Osteoblast (primary cell): ENCODE measurements at regions not wholly inside any gene's neighbourhood (a gene's known extent, or its start where the extent isn't known, plus 50 kb on each side); places are given as distances from the start of the nearest gene placed in this dataset.
A peak's percentile ranks its signal among the peaks of the same experiment; 100 is the strongest.

Experiments used
- DNase-seq: peaks from one replicate; pipeline ENCODE4 v3.0.0; 2011; ENCODE audit warnings: low spot score, mixed read lengths; ENCODE audit not compliant: insufficient read length; ENCODE audit errors: missing footprints
- H2AFZ ChIP-seq: 2 replicates; pipeline ENCODE4 v1.6.0; 2011; ENCODE audit warnings: mild to moderate bottlenecking, low read length
- H3K27ac ChIP-seq: 2 replicates; pipeline ENCODE4 v1.5.1; 2011; ENCODE audit warnings: mild to moderate bottlenecking, low read depth, low read length, moderate library complexity
- H3K27me3 ChIP-seq: 2 replicates; pipeline ENCODE4 v1.6.0; 2012; ENCODE audit warnings: mild to moderate bottlenecking, control low read depth, inconsistent platforms, low read length, moderate library complexity; ENCODE audit not compliant: insufficient read depth
- H3K36me3 ChIP-seq: 2 replicates; pipeline ENCODE4 v1.5.1; 2011; ENCODE audit warnings: mild to moderate bottlenecking, low read length, control low read depth, moderate library complexity; ENCODE audit not compliant: insufficient read depth
- H3K4me1 ChIP-seq: 2 replicates; pipeline ENCODE4 v1.5.1; 2011; ENCODE audit warnings: mild to moderate bottlenecking, low read length, control low read depth, moderate library complexity; ENCODE audit not compliant: insufficient read depth
- H3K4me2 ChIP-seq: 2 replicates; pipeline ENCODE4 v1.6.0; 2011; ENCODE audit warnings: mild to moderate bottlenecking, low read length; ENCODE audit not compliant: insufficient read depth
- H3K4me3 ChIP-seq: fragments of 200-600 bp; sonication (generic); 3 replicates; pipeline ENCODE4 v1.5.1; 2012; ENCODE audit warnings: mild to moderate bottlenecking, low read length, inconsistent platforms; ENCODE audit not compliant: insufficient read depth
- H3K79me2 ChIP-seq: 2 replicates; pipeline ENCODE4 v1.6.0; 2012; ENCODE audit warnings: mild to moderate bottlenecking, low read length, control low read depth, inconsistent platforms; ENCODE audit not compliant: insufficient read depth
- H3K9me3 ChIP-seq: 2 replicates; pipeline ENCODE4 v1.5.1; 2011; ENCODE audit warnings: low read depth, low read length, control low read depth
- H4K20me1 ChIP-seq: 2 replicates; pipeline ENCODE4 v1.6.0; 2012; ENCODE audit warnings: mild to moderate bottlenecking, low read length, control low read depth; ENCODE audit not compliant: insufficient read depth
- TF ChIP-seq, protein P1 (sequence below): IDR thresholded peaks from 2 replicates; pipeline ENCODE4 v1.5.1; 2011; ENCODE audit warnings: mild to moderate bottlenecking, low read depth, low read length, moderate library complexity; ENCODE audit errors: extremely low read depth

DNA sequence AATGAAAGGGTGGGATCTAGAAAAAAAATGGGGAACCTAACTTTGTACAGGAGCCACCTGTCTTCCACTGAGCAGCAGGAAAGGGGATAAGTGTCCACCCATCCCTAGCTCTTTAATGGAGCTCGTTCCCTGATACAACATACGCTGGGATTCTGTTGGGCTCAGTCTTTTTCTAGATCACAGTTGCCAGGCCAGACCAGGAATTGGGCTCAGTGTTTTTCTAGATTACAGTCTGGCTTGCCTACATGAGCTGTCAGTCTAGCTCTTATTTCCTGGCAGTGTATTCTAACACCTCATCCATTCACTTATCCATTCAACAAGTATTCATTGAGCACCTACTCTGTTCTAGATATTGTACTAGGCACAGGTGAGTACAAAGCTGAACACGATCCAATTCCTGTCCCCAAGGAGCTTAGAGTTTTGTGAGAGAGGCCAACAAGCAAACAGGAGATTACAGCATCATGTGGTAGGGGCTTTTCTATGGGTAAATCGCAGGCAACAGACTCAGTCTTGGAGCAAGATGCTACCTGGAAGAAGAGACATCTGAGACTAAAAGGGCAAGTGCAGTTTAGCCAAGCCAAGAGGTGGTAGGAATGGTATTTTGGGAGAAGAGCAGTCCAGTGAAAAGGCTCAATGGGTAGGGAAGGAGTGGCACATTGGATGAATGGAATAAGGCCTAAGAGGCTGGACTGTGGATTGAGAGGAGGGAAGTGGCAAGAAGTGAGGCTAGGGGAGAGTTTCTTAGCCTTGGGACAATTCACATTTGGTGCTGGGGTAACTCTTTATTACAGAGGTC lies 138.0 kb upstream of the HS3ST2 start:
- H3K27me3 ChIP-seq = peaks cover 13% of the 10 kb centered on the region
- peak; percentile 57 for DNase-seq
- H3K4me3 ChIP-seq = no peak overlapping the region
- no peaks in the 10 kb centered on the region for H3K4me1 ChIP-seq
- no peaks in the 10 kb centered on the region for H3K79me2 ChIP-seq
- H3K36me3 ChIP-seq = no peaks in the 10 kb centered on the region
- H3K9me3 ChIP-seq = no peaks in the 10 kb centered on the region
- no peak overlapping the region for H3K27ac ChIP-seq
- H4K20me1 ChIP-seq = no peaks in the 10 kb centered on the region
- TF ChIP-seq, protein P1, sequence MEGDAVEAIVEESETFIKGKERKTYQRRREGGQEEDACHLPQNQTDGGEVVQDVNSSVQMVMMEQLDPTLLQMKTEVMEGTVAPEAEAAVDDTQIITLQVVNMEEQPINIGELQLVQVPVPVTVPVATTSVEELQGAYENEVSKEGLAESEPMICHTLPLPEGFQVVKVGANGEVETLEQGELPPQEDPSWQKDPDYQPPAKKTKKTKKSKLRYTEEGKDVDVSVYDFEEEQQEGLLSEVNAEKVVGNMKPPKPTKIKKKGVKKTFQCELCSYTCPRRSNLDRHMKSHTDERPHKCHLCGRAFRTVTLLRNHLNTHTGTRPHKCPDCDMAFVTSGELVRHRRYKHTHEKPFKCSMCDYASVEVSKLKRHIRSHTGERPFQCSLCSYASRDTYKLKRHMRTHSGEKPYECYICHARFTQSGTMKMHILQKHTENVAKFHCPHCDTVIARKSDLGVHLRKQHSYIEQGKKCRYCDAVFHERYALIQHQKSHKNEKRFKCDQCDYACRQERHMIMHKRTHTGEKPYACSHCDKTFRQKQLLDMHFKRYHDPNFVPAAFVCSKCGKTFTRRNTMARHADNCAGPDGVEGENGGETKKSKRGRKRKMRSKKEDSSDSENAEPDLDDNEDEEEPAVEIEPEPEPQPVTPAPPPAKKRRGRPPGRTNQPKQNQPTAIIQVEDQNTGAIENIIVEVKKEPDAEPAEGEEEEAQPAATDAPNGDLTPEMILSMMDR = no peak
- no peak overlapping the region for H2AFZ ChIP-seq
- no peak overlapping the region for H3K4me2 ChIP-seq

DNA sequence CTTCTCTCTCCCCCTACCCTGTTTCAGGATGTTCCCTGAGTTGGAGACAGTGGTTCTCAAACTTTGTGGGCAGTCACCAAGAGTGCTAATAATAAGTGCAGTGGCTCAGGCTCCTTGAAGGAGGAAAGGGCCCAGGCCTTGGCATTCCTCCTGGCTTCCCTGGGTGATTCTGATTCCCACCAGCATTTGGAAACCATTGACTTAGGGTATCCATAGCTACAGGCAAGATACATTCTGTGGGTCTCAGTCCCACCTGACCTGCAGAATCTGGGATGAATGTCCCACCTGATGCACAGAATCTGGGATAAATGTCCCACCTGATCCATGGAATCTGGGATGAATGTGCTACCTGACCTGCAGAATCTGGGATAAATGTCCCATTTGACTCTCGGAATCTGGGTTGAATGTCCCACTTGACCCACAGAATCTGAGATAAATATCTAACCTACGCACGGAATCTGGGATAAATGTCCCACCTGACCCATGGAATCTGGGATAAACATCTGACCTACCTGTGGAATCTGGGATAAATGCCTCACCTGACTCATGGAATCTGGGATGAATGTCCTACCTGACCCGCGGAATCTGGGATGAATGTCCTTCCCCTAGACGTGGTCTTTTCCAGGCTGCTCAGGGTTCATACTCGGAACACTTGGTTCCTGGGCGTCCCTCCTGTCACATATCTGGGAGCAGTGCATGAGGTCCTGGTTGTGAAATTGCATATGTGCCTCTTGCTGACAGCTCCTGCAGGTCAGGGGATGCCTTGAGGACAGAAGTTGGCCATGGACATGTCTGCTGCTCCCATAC lies 136.7 kb upstream of the HS3ST2 start:
- Histone ChIP-seq H2AFZ (no peak overlapping the region), H3K9me3 (no peaks in the 10 kb centered on the region), H3K27ac (no peak overlapping the region), H3K36me3 (no peaks in the 10 kb centered on the region), H3K79me2 (no peaks in the 10 kb centered on the region), H3K27me3 (peaks cover 13% of the 10 kb centered on the region), H4K20me1 (no peaks in the 10 kb centered on the region), H3K4me3 (no peak overlapping the region), H3K4me2 (no peak overlapping the region), H3K4me1 (no peaks in the 10 kb centered on the region)
- no peak for DNase-seq
- TF ChIP-seq, protein P1 = no peak

DNA sequence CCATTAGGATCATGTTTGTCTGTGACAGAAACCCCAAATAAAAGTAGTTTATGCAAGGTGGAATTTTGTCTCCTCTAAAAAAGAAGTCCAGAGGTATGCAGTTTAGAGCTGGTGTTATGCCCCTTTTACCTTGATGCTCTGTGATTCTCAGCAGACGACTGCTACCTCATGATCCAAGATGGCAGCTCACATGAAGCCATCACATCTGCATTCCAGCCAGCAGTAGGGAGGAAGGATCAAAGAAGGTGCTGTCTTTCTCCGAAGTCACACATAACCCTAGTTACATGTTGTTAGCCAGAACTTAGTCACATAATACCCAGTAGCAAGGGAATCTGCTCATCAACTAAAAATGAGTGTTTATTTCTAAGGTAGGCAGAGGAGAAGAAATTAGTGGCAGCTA lies 135.7 kb upstream of the HS3ST2 start:
- Histone ChIP-seq H3K4me1 (no peaks in the 10 kb centered on the region), H3K4me3 (no peak overlapping the region), H3K9me3 (no peaks in the 10 kb centered on the region), H3K27me3 (peaks cover 13% of the 10 kb centered on the region), H3K36me3 (no peaks in the 10 kb centered on the region), H2AFZ (no peak overlapping the region), H3K79me2 (no peaks in the 10 kb centered on the region), H3K27ac (no peak overlapping the region), H3K4me2 (no peak overlapping the region), H4K20me1 (no peaks in the 10 kb centered on the region)
- peak; percentile 42 for DNase-seq
- TF ChIP-seq, protein P1 = no peak
